GM23248 (cell line): ENCODE measurements at regions not wholly inside any gene's neighbourhood (a gene's known extent, or its start where the extent isn't known, plus 50 kb on each side); places are given as distances from the start of the nearest gene placed in this dataset.

Source experiments
- DNase-seq: peaks from one replicate; pipeline ENCODE4 v3.0.0-alpha.2; 2015
- H2AFZ ChIP-seq: fragments of 200-600 bp; sonication (generic); 2 replicates; pipeline ENCODE4 v1.6.1; 2016; ENCODE audit warnings: antibody characterized with exemption
- H3F3A ChIP-seq: fragments of 200-600 bp; sonication (generic); 2 replicates; pipeline ENCODE4 v1.6.1; 2016; ENCODE audit warnings: mild to moderate bottlenecking, antibody characterized with exemption, mixed run types; ENCODE audit not compliant: insufficient read depth
- H3K27ac ChIP-seq: fragments of 200-600 bp; sonication (generic); 2 replicates; pipeline ENCODE4 v1.5.1; 2016; ENCODE audit warnings: mild to moderate bottlenecking
- H3K27me3 ChIP-seq: fragments of 200-600 bp; sonication (generic); replicated peaks from 2 replicates; pipeline ENCODE4 v1.6.1; 2016; ENCODE audit warnings: mild to moderate bottlenecking; ENCODE audit not compliant: insufficient read depth
- H3K36me3 ChIP-seq: fragments of 200-600 bp; sonication (generic); 2 replicates; pipeline ENCODE4 v1.6.1; 2016; ENCODE audit warnings: low read depth, mild to moderate bottlenecking
- H3K4me1 ChIP-seq: fragments of 200-600 bp; sonication (generic); 2 replicates; pipeline ENCODE4 v1.6.1; 2016; ENCODE audit warnings: mild to moderate bottlenecking; ENCODE audit not compliant: insufficient read depth
- H3K4me2 ChIP-seq: fragments of 200-600 bp; sonication (generic); one replicate; pipeline ENCODE4 v1.6.1; 2016; ENCODE audit warnings: mild to moderate bottlenecking; ENCODE audit not compliant: unreplicated experiment
- H3K4me3 ChIP-seq: fragments of 200-600 bp; sonication (generic); 2 replicates; pipeline ENCODE4 v1.5.1; 2016; ENCODE audit warnings: mild to moderate bottlenecking
- H3K79me2 ChIP-seq: fragments of 200-600 bp; sonication (generic); 2 replicates; pipeline ENCODE4 v1.6.1; 2016; ENCODE audit warnings: mild to moderate bottlenecking; ENCODE audit not compliant: insufficient read depth
- H3K9ac ChIP-seq: fragments of 200-600 bp; sonication (generic); 2 replicates; pipeline ENCODE4 v1.6.1; 2016; ENCODE audit warnings: mild to moderate bottlenecking
- H3K9me2 ChIP-seq: fragments of 200-600 bp; sonication (generic); 2 replicates; pipeline ENCODE4 v1.6.1; 2016; ENCODE audit warnings: mixed run types, mild to moderate bottlenecking, moderate library complexity; ENCODE audit not compliant: insufficient read depth
- H3K9me3 ChIP-seq: fragments of 200-600 bp; sonication (generic); one replicate; pipeline ENCODE4 v1.6.1; 2017; ENCODE audit warnings: low read depth
- H4K20me1 ChIP-seq: fragments of 200-600 bp; sonication (generic); 2 replicates; pipeline ENCODE4 v1.6.0; 2016; ENCODE audit not compliant: insufficient read depth
- EZH2 ChIP-seq: fragments of 200-600 bp; sonication (generic); IDR thresholded peaks from 2 replicates; pipeline ENCODE4 v1.6.1; 2018; ENCODE audit warnings: antibody characterized with exemption, mild to moderate bottlenecking; ENCODE audit not compliant: insufficient read depth, poor library complexity, severe bottlenecking
- EZH2phosphoT487 ChIP-seq: fragments of 200-600 bp; sonication (generic); IDR thresholded peaks from 2 replicates; pipeline ENCODE4 v1.6.1; 2018; ENCODE audit warnings: antibody characterized with exemption, moderate library complexity, mild to moderate bottlenecking, low read depth; ENCODE audit not compliant: insufficient read depth
- WGBS, 2 experiments: methylation state at CpG; one replicate each; pipeline ENCODE4 v1.1.6; 2015 to 2017; ENCODE audit warnings: low lambda C conversion rate in 2 of 2, low coverage in 1 of 2; ENCODE audit errors: missing lambda C conversion rate in 2 of 2; 5-methylcytosine and 5-hydroxymethylcytosine counted together
- in situ Hi-C: fragments of 300-500 bp; cut with MboI; formaldehyde crosslinking; loops from 2 replicates; pipeline ENCODE4 v1.15.0; 2020

DNA sequence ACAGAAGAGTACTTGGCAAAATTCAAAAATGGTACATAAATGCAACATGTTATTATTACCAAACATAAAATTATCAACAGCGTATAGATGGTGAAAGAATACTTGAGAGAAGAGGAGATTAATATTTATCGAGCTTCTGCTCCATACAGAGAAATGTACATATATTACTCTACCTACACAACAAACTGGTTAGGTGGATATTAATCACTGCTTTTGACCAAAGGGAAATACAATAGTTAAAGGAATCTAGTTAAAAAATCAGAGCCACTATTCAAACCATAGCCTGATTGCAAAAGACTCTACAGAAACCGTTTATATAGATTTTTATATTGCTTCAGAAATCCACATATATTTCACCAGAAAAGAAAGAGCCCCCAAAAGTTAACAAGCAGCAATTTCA, 379.3 kb upstream of the PRMT6 start:
- Histone ChIP-seq H3K9me2 (no peaks in the 10 kb centered on the region), H3K9me3 (no peaks in the 10 kb centered on the region), H3K27ac (no peak overlapping the region), H3K4me3 (no peak overlapping the region), H3F3A (no peaks in the 10 kb centered on the region), H3K79me2 (no peaks in the 10 kb centered on the region), H2AFZ (no peak overlapping the region), H3K27me3 (no peaks in the 10 kb centered on the region), H3K4me1 (peaks cover 31% of the 10 kb centered on the region), H3K36me3 (no peaks in the 10 kb centered on the region), H3K4me2 (no peak overlapping the region), H3K9ac (no peak overlapping the region), H4K20me1 (no peaks in the 10 kb centered on the region)
- no peak for DNase-seq
- in situ Hi-C loops, result no loop called here
- no peak for TF ChIP-seq EZH2
- TF ChIP-seq EZH2phosphoT487, result no peak
- WGBS, 2 experiments, result 63 to 64% methylated on average over 3 of the region's 3 CpGs

GRCh38 chr1:106677721-106678120, 378.8 kb upstream of the PRMT6 start:
- H3K4me1 ChIP-seq, result peaks cover 31% of the 10 kb centered on the region
- H3K9ac ChIP-seq, result no peak overlapping the region
- no peak overlapping the region for H3K4me3 ChIP-seq
- H2AFZ ChIP-seq, result no peak overlapping the region
- no peaks in the 10 kb centered on the region for H3K27me3 ChIP-seq
- no peak for DNase-seq
- H3K9me2 ChIP-seq, result no peaks in the 10 kb centered on the region
- H3K36me3 ChIP-seq, result no peaks in the 10 kb centered on the region
- no peak overlapping the region for H3K4me2 ChIP-seq
- no peaks in the 10 kb centered on the region for H3K79me2 ChIP-seq
- WGBS, 2 experiments, result 58 to 62% methylated on average over 3 of the region's 3 CpGs
- H3K9me3 ChIP-seq, result no peaks in the 10 kb centered on the region
- no peaks in the 10 kb centered on the region for H3F3A ChIP-seq
- H3K27ac ChIP-seq, result no peak overlapping the region
- in situ Hi-C loops, result no loop called here
- no peaks in the 10 kb centered on the region for H4K20me1 ChIP-seq
- TF ChIP-seq EZH2phosphoT487, result no peak
- TF ChIP-seq EZH2, result no peak

- no peaks in the 10 kb centered on the region for H4K20me1 ChIP-seq
- TF ChIP-seq EZH2 (no peak), EZH2phosphoT487 (no peak)
- in situ Hi-C loops, result no loop called here
- no peak overlapping the region for H3K9ac ChIP-seq
- no peaks in the 10 kb centered on the region for H3K9me2 ChIP-seq
- 57 to 60% methylated on average over 3 of the region's 3 CpGs for WGBS, 2 experiments
- H3K79me2 ChIP-seq, result no peaks in the 10 kb centered on the region
- no peak overlapping the region for H3K4me3 ChIP-seq
- no peak overlapping the region for H2AFZ ChIP-seq
- H3K4me1 ChIP-seq, result peaks cover 31% of the 10 kb centered on the region
- H3K4me2 ChIP-seq, result peak overlapping the region; percentile 44
- peak overlapping the region; percentile 36 for H3K27ac ChIP-seq
- no peaks in the 10 kb centered on the region for H3F3A ChIP-seq
- no peaks in the 10 kb centered on the region for H3K36me3 ChIP-seq
- H3K9me3 ChIP-seq, result no peaks in the 10 kb centered on the region
- peak; percentile 69 for DNase-seq
- H3K27me3 ChIP-seq, result no peaks in the 10 kb centered on the region
These were observed 378.0 kb upstream of the PRMT6 start for GRCh38 chr1:106678279-106679050.

DNA sequence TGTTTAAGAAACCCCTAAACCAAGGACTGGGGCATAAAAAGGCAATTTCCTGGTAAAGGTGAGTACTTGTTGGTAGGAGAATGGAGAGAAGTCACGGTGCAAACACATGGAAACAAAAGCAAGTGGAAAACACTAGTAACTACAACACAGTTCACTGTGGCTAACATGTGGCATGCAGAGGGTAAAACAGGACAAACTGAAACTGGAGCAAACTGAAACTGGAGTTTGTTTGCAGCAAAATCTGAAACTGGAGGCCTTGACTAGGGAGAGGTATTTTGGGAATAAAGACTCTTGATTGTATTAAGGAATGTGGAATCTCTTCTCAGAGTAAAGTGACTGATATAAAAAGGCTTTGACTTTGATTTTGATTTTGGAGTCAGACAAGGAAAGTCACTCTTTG, 376.3 kb upstream of the PRMT6 start:
- WGBS, 2 experiments, result 82 to 91% methylated on average over 1 of the region's 1 CpG
- H3K9ac ChIP-seq, result no peak overlapping the region
- no peaks in the 10 kb centered on the region for H3F3A ChIP-seq
- H3K9me3 ChIP-seq, result no peaks in the 10 kb centered on the region
- H3K27ac ChIP-seq, result no peak overlapping the region
- TF ChIP-seq EZH2phosphoT487, result no peak
- no peak for TF ChIP-seq EZH2
- peaks cover 31% of the 10 kb centered on the region for H3K4me1 ChIP-seq
- no peak overlapping the region for H3K4me3 ChIP-seq
- H3K9me2 ChIP-seq, result no peaks in the 10 kb centered on the region
- in situ Hi-C loops, result no loop called here
- DNase-seq, result peak; percentile 10
- no peaks in the 10 kb centered on the region for H3K79me2 ChIP-seq
- H3K4me2 ChIP-seq, result no peak overlapping the region
- H3K27me3 ChIP-seq, result no peaks in the 10 kb centered on the region
- no peaks in the 10 kb centered on the region for H3K36me3 ChIP-seq
- H2AFZ ChIP-seq, result no peak overlapping the region
- no peaks in the 10 kb centered on the region for H4K20me1 ChIP-seq
